ENCODE measurements at regions not wholly inside any gene's neighbourhood (a gene's known extent, or its start where the extent isn't known, plus 50 kb on each side); places are given as distances from the start of the nearest gene placed in this dataset.

DNA sequence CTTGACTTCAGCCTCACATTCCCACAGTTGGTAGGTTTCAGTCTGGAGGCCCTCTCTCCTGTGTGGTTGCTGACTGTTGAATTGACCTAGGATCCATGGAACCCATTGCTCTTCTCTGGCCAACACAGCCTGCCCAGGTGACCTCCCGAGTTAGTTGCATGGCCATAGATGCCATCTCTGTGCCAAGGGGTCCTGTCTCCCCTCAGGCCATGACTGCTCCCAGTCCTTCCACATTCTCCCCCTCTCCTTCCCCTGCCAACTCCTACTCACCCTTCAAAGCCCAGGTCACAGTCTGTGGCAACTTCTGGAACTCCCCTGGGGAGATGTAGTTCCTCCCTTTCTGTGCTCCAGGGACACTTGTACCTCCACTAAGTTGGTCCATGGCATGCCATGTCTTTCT, 67.3 kb upstream of the GRB10 start:
- TF ChIP-seq POLR2A (IDR thresholded peaks at IDR 0.05) = no peak
- TF ChIP-seq, protein P1, sequence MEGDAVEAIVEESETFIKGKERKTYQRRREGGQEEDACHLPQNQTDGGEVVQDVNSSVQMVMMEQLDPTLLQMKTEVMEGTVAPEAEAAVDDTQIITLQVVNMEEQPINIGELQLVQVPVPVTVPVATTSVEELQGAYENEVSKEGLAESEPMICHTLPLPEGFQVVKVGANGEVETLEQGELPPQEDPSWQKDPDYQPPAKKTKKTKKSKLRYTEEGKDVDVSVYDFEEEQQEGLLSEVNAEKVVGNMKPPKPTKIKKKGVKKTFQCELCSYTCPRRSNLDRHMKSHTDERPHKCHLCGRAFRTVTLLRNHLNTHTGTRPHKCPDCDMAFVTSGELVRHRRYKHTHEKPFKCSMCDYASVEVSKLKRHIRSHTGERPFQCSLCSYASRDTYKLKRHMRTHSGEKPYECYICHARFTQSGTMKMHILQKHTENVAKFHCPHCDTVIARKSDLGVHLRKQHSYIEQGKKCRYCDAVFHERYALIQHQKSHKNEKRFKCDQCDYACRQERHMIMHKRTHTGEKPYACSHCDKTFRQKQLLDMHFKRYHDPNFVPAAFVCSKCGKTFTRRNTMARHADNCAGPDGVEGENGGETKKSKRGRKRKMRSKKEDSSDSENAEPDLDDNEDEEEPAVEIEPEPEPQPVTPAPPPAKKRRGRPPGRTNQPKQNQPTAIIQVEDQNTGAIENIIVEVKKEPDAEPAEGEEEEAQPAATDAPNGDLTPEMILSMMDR (IDR thresholded peaks at IDR 0.05) = no peak
- TF ChIP-seq EP300 (IDR thresholded peaks at IDR 0.05) = no peak
- no peak for TF ChIP-seq POLR2AphosphoS5 (IDR thresholded peaks at IDR 0.05)
